ENCODE measurements at regions not wholly inside any gene's neighbourhood (a gene's known extent, or its start where the extent isn't known, plus 50 kb on each side); places are given as distances from the start of the nearest gene placed in this dataset.

DNA sequence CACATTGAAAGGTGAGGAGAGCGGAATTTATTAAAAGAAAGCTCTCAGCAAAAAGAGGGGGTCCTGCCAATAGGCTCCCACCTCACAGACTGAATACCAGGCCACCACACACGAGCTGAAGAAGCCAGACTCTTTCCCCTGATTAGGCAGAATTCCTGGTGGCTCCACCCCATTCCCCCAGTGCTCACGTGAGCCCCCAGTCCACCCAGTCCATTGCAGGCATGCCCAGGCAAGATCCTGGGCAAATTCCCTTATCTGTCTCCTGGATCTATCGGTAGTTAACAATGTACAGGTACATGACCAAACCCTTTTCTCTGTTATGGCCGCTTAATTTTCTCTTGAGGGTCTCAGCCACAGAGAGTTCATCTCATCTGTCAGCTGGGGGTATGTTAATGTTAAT is 54.6 kb upstream of the BTG3 start:
- H3K36me3 ChIP-seq = no peaks in the 10 kb centered on the region
- H3K27ac ChIP-seq = no peak overlapping the region
- no peak overlapping the region for H3K4me3 ChIP-seq
- H3K9ac ChIP-seq (ENCODE audit: low read depth in 2 of 2, low read length in 2 of 2) = no peak overlapping the region
- H3K27me3 ChIP-seq = no peaks in the 10 kb centered on the region
- intact Hi-C loops (cut with DNase I) = no loop called here
- DNase-seq = no peak
- no peaks in the 10 kb centered on the region for H3K4me1 ChIP-seq
- no peaks in the 10 kb centered on the region for H3K9me3 ChIP-seq
- TF ChIP-seq, protein P1, sequence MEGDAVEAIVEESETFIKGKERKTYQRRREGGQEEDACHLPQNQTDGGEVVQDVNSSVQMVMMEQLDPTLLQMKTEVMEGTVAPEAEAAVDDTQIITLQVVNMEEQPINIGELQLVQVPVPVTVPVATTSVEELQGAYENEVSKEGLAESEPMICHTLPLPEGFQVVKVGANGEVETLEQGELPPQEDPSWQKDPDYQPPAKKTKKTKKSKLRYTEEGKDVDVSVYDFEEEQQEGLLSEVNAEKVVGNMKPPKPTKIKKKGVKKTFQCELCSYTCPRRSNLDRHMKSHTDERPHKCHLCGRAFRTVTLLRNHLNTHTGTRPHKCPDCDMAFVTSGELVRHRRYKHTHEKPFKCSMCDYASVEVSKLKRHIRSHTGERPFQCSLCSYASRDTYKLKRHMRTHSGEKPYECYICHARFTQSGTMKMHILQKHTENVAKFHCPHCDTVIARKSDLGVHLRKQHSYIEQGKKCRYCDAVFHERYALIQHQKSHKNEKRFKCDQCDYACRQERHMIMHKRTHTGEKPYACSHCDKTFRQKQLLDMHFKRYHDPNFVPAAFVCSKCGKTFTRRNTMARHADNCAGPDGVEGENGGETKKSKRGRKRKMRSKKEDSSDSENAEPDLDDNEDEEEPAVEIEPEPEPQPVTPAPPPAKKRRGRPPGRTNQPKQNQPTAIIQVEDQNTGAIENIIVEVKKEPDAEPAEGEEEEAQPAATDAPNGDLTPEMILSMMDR (IDR thresholded peaks at IDR 0.05) = no peak
